ENCODE measurements at regions not wholly inside any gene's neighbourhood (a gene's known extent, or its start where the extent isn't known, plus 50 kb on each side); places are given as distances from the start of the nearest gene placed in this dataset.

DNA sequence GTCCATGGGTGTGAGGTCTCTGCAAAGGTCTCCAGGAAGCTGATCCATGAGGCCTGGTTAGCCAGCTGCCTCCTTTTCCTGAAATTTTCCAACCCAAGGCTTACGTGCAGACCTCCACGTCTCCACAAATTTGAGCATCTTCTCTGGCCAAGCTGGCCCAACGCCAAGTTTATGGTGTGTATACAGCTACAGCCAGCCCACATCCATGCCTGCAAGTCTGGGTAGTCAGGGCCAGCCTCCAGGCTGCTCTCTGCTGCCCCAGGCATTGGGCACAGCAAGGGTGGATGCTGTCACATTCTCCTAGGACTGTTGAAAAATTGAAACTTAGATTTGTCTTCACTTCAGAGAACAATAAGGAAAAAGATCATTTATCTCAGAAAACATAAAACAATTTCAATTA is 525.5 kb upstream of the CHAC2 start:
- no peak for TF ChIP-seq POLR2A (IDR thresholded peaks at IDR 0.05; ENCODE audit: low read depth, low read length)
- TF ChIP-seq POLR2AphosphoS5 (IDR thresholded peaks at IDR 0.05; ENCODE audit: low read depth, low read length) = no peak
- no peak for TF ChIP-seq POU2F2 (IDR thresholded peaks at IDR 0.05; ENCODE audit: low read depth, low read length)
- no peak for TF ChIP-seq TAF1 (IDR thresholded peaks at IDR 0.05; ENCODE audit: low read depth, low read length)
- no peak for TF ChIP-seq SPI1 (IDR thresholded peaks at IDR 0.05; ENCODE audit: low read depth, low read length)

All from GM12891 (cell line).